Activated B cell treated with CpG ODN at 0.5 μM for 24 hours (primary cell): ENCODE measurements at regions not wholly inside any gene's neighbourhood (a gene's known extent, or its start where the extent isn't known, plus 50 kb on each side); places are given as distances from the start of the nearest gene placed in this dataset.

Source experiments
- ATAC-seq: fragments of 200-7000 bp; cut with Tn5 transposase; one replicate; pipeline ENCODE4 v1.10.0; 2021; ENCODE audit warnings: low read depth, mild to moderate bottlenecking, moderate library complexity
- CTCF ChIA-PET: fragments of 350-600 bp; sonication (Branson Sonifier 250); formaldehyde crosslinking; loops from one replicate; lab custom pipeline; 2021; ENCODE audit warnings: antibody characterized with exemption; lab: Charles Lee
- POLR2A ChIA-PET: fragments of 350-600 bp; sonication (Branson Sonifier 250); formaldehyde crosslinking; loops from one replicate; lab custom pipeline; 2021; ENCODE audit warnings: antibody characterized with exemption; lab: Charles Lee
- DNase-seq: peaks from one replicate; pipeline ENCODE4 v3.0.0; 2022
- H3K27ac Mint-ChIP-seq: one replicate; pipeline ENCODE4 v1.8.0; 2020; ENCODE audit warnings: mixed read lengths
- H3K27me3 Mint-ChIP-seq: one replicate; pipeline ENCODE4 v1.8.0; 2021; ENCODE audit warnings: mixed read lengths
- H3K36me3 Mint-ChIP-seq: one replicate; pipeline ENCODE4 v1.8.0; 2021; ENCODE audit warnings: low read depth, mixed read lengths
- H3K4me1 Mint-ChIP-seq: one replicate; pipeline ENCODE4 v1.8.0; 2021; ENCODE audit warnings: mixed read lengths
- H3K4me3 Mint-ChIP-seq: one replicate; pipeline ENCODE4 v1.8.0; 2020; ENCODE audit warnings: mild to moderate bottlenecking, mixed read lengths
- H3K9me3 Mint-ChIP-seq: one replicate; pipeline ENCODE4 v1.8.0; 2020; ENCODE audit warnings: mixed read lengths
- CTCF ChIP-seq: fragments of 200-600 bp; IDR thresholded peaks from one replicate; pipeline ENCODE4 v1.8.0; 2022; ENCODE audit warnings: antibody characterized with exemption, mild to moderate bottlenecking
- intact Hi-C: fragments of 100-400 bp; cut with micrococcal nuclease; formaldehyde crosslinking; loops from one replicate; pipeline ENCODE4 v1.15.1; 2024

GRCh38 chr2:19592197-19592596 is 233.8 kb upstream of the OSR1 start:
- ATAC-seq: no peak
- POLR2A ChIA-PET: no interaction called here
- intact Hi-C loops: no loop called here
- Mint-ChIP-seq H3K9me3 (no peaks in the 10 kb centered on the region), H3K4me3 (no peak overlapping the region), H3K27ac (no peak overlapping the region), H3K4me1 (no peaks in the 10 kb centered on the region), H3K27me3 (no peaks in the 10 kb centered on the region), H3K36me3 (no peaks in the 10 kb centered on the region)
- CTCF ChIA-PET: no interaction called here
- no peak for DNase-seq
- no peak for TF ChIP-seq CTCF

GRCh38 chr2:19589791-19590190 is 231.4 kb upstream of the OSR1 start:
- DNase-seq (no peak), ATAC-seq (no peak)
- H3K4me3 Mint-ChIP-seq: no peak overlapping the region
- H3K9me3 Mint-ChIP-seq: peaks cover 2% of the 10 kb centered on the region
- no peak for TF ChIP-seq CTCF
- H3K4me1 Mint-ChIP-seq: no peaks in the 10 kb centered on the region
- POLR2A ChIA-PET: no interaction called here
- intact Hi-C loops: no loop called here
- H3K36me3 Mint-ChIP-seq: no peaks in the 10 kb centered on the region
- CTCF ChIA-PET: no interaction called here
- no peaks in the 10 kb centered on the region for H3K27me3 Mint-ChIP-seq
- no peak overlapping the region for H3K27ac Mint-ChIP-seq

GRCh38 chr2:19580830-19581229 is 222.4 kb upstream of the OSR1 start:
- Mint-ChIP-seq H3K27me3 (peaks cover 13% of the 10 kb centered on the region), H3K9me3 (peaks cover 2% of the 10 kb centered on the region), H3K4me3 (no peak overlapping the region), H3K4me1 (no peaks in the 10 kb centered on the region), H3K36me3 (no peaks in the 10 kb centered on the region), H3K27ac (no peak overlapping the region)
- ChIA-PET POLR2A (no interaction called here), CTCF (no interaction called here)
- no peak for TF ChIP-seq CTCF
- intact Hi-C loops: no loop called here
- ATAC-seq: no peak
- DNase-seq: no peak

GRCh38 chr2:19580264-19580663 is 221.8 kb upstream of the OSR1 start:
- Mint-ChIP-seq H3K4me1 (no peaks in the 10 kb centered on the region), H3K27me3 (peaks cover 13% of the 10 kb centered on the region), H3K27ac (no peak overlapping the region), H3K9me3 (peaks cover 2% of the 10 kb centered on the region), H3K36me3 (no peaks in the 10 kb centered on the region), H3K4me3 (no peak overlapping the region)
- ChIA-PET POLR2A (no interaction called here), CTCF (no interaction called here)
- no peak for TF ChIP-seq CTCF
- intact Hi-C loops: no loop called here
- no peak for ATAC-seq
- DNase-seq: no peak

GRCh38 chr2:19579461-19579860 is 221.0 kb upstream of the OSR1 start:
- intact Hi-C loops: no loop called here
- Mint-ChIP-seq H3K27me3 (peaks cover 13% of the 10 kb centered on the region), H3K4me1 (no peaks in the 10 kb centered on the region), H3K9me3 (no peaks in the 10 kb centered on the region), H3K4me3 (no peak overlapping the region), H3K36me3 (no peaks in the 10 kb centered on the region), H3K27ac (no peak overlapping the region)
- ATAC-seq (no peak), DNase-seq (no peak)
- POLR2A ChIA-PET: no interaction called here
- CTCF ChIA-PET: no interaction called here
- no peak for TF ChIP-seq CTCF
